CD14-positive monocyte (primary cell): ENCODE measurements at regions not wholly inside any gene's neighbourhood (a gene's known extent, or its start where the extent isn't known, plus 50 kb on each side); places are given as distances from the start of the nearest gene placed in this dataset.

Experiments
- DNase-seq, 3 donors: peaks; one replicate each; pipeline ENCODE4 v3.0.0-alpha.2; 2011 to 2022
- H2AFZ ChIP-seq: 2 replicates; pipeline ENCODE4 v1.6.0; 2012; ENCODE audit warnings: mild to moderate bottlenecking, low read depth, low read length, inconsistent platforms; ENCODE audit not compliant: insufficient read depth, poor library complexity, severe bottlenecking
- H3K27ac ChIP-seq, 2 donors: 1 replicate in 1 of 2; 2 replicates in 1 of 2; pipeline ENCODE4 v1.5.1; 2012 to 2013; ENCODE audit warnings: low read length in 2 of 2, control low read depth in 1 of 2, inconsistent platforms in 1 of 2, low read depth in 1 of 2, mild to moderate bottlenecking in 1 of 2
- H3K27me3 ChIP-seq, 2 donors: one replicate each; pipeline versions ENCODE4 v1.6.0 to v1.6.1; 2011 to 2013; ENCODE audit warnings: low read length in 2 of 2; ENCODE audit not compliant: control insufficient read depth in 2 of 2, insufficient read depth in 2 of 2
- H3K36me3 ChIP-seq, 2 donors: replicated peaks in 1 of 2; 1 replicate in 1 of 2; 2 replicates in 1 of 2; pipeline versions ENCODE4 v1.5.1 to v1.6.1; 2012 to 2013; ENCODE audit warnings: low read length in 2 of 2, control low read depth in 1 of 2, inconsistent platforms in 1 of 2, mild to moderate bottlenecking in 1 of 2; ENCODE audit not compliant: insufficient read depth in 2 of 2, control insufficient read depth in 1 of 2
- H3K4me1 ChIP-seq, 2 donors: 1 replicate in 1 of 2; 2 replicates in 1 of 2; pipeline versions ENCODE4 v1.5.1 to v1.6.1; 2012 to 2013; ENCODE audit warnings: low read length in 2 of 2, control low read depth in 1 of 2, inconsistent platforms in 1 of 2, mild to moderate bottlenecking in 1 of 2, moderate library complexity in 1 of 2; ENCODE audit not compliant: insufficient read depth in 2 of 2, control insufficient read depth in 1 of 2
- H3K4me2 ChIP-seq: replicated peaks from 2 replicates; pipeline ENCODE3; 2012; ENCODE audit warnings: low read length, moderate library complexity, mild to moderate bottlenecking; ENCODE audit not compliant: poor library complexity, severe bottlenecking; ENCODE audit errors: extremely low read depth
- H3K4me3 ChIP-seq, 3 experiments: fragments of 200-600 bp in 1 of 3; sonication (generic) in 1 of 3; replicated peaks in 1 of 3; 1 replicate in 2 of 3; 2 replicates in 1 of 3; pipeline ENCODE4 v1.5.1; 2011 to 2013; ENCODE audit warnings: low read length in 3 of 3, mild to moderate bottlenecking in 3 of 3, control low read depth in 2 of 3, low read depth in 2 of 3, inconsistent platforms in 1 of 3, moderate library complexity in 1 of 3
- H3K79me2 ChIP-seq: 2 replicates; pipeline ENCODE4 v1.6.0; 2012; ENCODE audit warnings: mild to moderate bottlenecking, control low read depth, inconsistent platforms, low read length, moderate library complexity; ENCODE audit not compliant: insufficient read depth
- H3K9ac ChIP-seq: 2 replicates; pipeline ENCODE4 v1.6.0; 2017; ENCODE audit warnings: low read length, mild to moderate bottlenecking; ENCODE audit not compliant: insufficient read depth, poor library complexity, severe bottlenecking
- H3K9me3 ChIP-seq, 2 donors: replicated peaks in 1 of 2; 1 replicate in 1 of 2; 2 replicates in 1 of 2; pipeline versions ENCODE4 v1.5.1 to v1.6.1; 2012 to 2013; ENCODE audit warnings: low read length in 2 of 2, control low read depth in 1 of 2; ENCODE audit not compliant: control insufficient read depth in 1 of 2, insufficient read depth in 1 of 2
- H4K20me1 ChIP-seq: 2 replicates; pipeline ENCODE4 v1.6.0; 2012; ENCODE audit warnings: mild to moderate bottlenecking, low read length, control low read depth, moderate library complexity; ENCODE audit not compliant: insufficient read depth
- H3K27ac Mint-ChIP-seq, 7 donors: one replicate each; pipeline ENCODE4 v1.8.0; 2020; ENCODE audit warnings: mild to moderate bottlenecking in 7 of 7, mixed read lengths in 7 of 7, moderate library complexity in 6 of 7, inconsistent platforms in 2 of 7
- H3K27me3 Mint-ChIP-seq, 3 donors: one replicate each; pipeline ENCODE4 v1.8.0; 2021 to 2022; ENCODE audit warnings: low read depth in 3 of 3, mild to moderate bottlenecking in 3 of 3, mixed read lengths in 3 of 3, moderate library complexity in 3 of 3, inconsistent platforms in 1 of 3
- H3K36me3 Mint-ChIP-seq, 2 donors: one replicate each; pipeline ENCODE4 v1.8.0; 2020; ENCODE audit warnings: mixed read lengths in 2 of 2, inconsistent platforms in 1 of 2, mild to moderate bottlenecking in 1 of 2
- H3K4me1 Mint-ChIP-seq: one replicate; pipeline ENCODE4 v1.8.0; 2020; ENCODE audit warnings: mild to moderate bottlenecking, mixed read lengths
- H3K4me3 Mint-ChIP-seq, 2 donors: one replicate each; pipeline ENCODE4 v1.8.0; 2020; ENCODE audit warnings: mild to moderate bottlenecking in 2 of 2, mixed read lengths in 2 of 2, moderate library complexity in 1 of 2
- H3K9me3 Mint-ChIP-seq, 7 donors: one replicate each; pipeline ENCODE4 v1.8.0; 2020 to 2022; ENCODE audit warnings: mixed read lengths in 7 of 7, mild to moderate bottlenecking in 6 of 7, moderate library complexity in 6 of 7, inconsistent platforms in 2 of 7
- CTCF ChIP-seq: fragments of 200-600 bp; IDR thresholded peaks from one replicate; pipeline ENCODE4 v1.8.0; 2022; ENCODE audit warnings: antibody characterized with exemption, mild to moderate bottlenecking
- WGBS: methylation state at CpG from one replicate; pipeline ENCODE4 v1.1.5; 2013; ENCODE audit warnings: missing lambda C conversion rate; ENCODE audit not compliant: insufficient coverage; 5-methylcytosine and 5-hydroxymethylcytosine counted together
- intact Hi-C, 2 donors: fragments of 100-400 bp; cut with micrococcal nuclease; formaldehyde crosslinking; loops; one replicate each; pipeline versions ENCODE4 v1.15.0 to v1.15.1; 2023

- Mint-ChIP-seq H3K4me1 (peaks cover 32% of the 10 kb centered on the region), H3K9me3 (peaks cover 8 to 20% (median 13%) of the 10 kb centered on the region in 7 donors), H3K4me3 (no peak overlapping the region), H3K27me3 (peaks cover 0 to 7% (median 0%) of the 10 kb centered on the region in 3 donors), H3K27ac (peak overlapping the region in 1 of 7 donors; percentile 6), H3K36me3 (peaks cover 0 to 6% of the 10 kb centered on the region in 2 donors)
- H3K27me3 ChIP-seq = no peaks in the 10 kb centered on the region
- intact Hi-C loops = no loop called here
- H3K4me3 ChIP-seq = no peak overlapping the region
- DNase-seq = peak in 1 of 3 donors; percentile 23
- TF ChIP-seq CTCF = no peak
- H3K27ac ChIP-seq = no peak overlapping the region
- no peaks in the 10 kb centered on the region for H3K79me2 ChIP-seq
- no peaks in the 10 kb centered on the region for H3K36me3 ChIP-seq
- H2AFZ ChIP-seq = no peak overlapping the region
- H4K20me1 ChIP-seq = no peaks in the 10 kb centered on the region
- no peak overlapping the region for H3K9ac ChIP-seq
- H3K4me2 ChIP-seq = no peak overlapping the region
- peaks cover 0 to 6% of the 10 kb centered on the region in 2 donors for H3K9me3 ChIP-seq
- H3K4me1 ChIP-seq = peaks cover 10 to 16% of the 10 kb centered on the region in 2 donors
- WGBS = 100% methylated on average over 1 of the region's 2 CpGs
Measured at GRCh38 chr3:87811953-87812352, 246.9 kb downstream of the CGGBP1 start.

- H3K4me1 Mint-ChIP-seq = peaks cover 43% of the 10 kb centered on the region
- intact Hi-C loops = no loop called here
- H2AFZ ChIP-seq = no peak overlapping the region
Measured at GRCh38 chr3:87810452-87811016, 248.3 kb downstream of the CGGBP1 start.

More at GRCh38 chr3:87810452-87811016, 248.3 kb downstream of the CGGBP1 start:
- Histone ChIP-seq H3K27ac (no peak overlapping the region), H3K27me3 (no peaks in the 10 kb centered on the region), H3K4me2 (no peak overlapping the region), H3K9ac (no peak overlapping the region), H3K4me1 (peaks cover 10 to 22% of the 10 kb centered on the region in 2 donors), H4K20me1 (no peaks in the 10 kb centered on the region), H3K9me3 (peaks cover 0 to 6% of the 10 kb centered on the region in 2 donors), H3K36me3 (no peaks in the 10 kb centered on the region), H3K79me2 (no peaks in the 10 kb centered on the region), H3K4me3 (no peak overlapping the region)
- no peak for DNase-seq
- Mint-ChIP-seq H3K9me3 (peaks cover 8 to 20% (median 13%) of the 10 kb centered on the region in 7 donors), H3K27ac (no peak overlapping the region), H3K36me3 (peaks cover 0 to 6% of the 10 kb centered on the region in 2 donors), H3K4me3 (no peak overlapping the region), H3K27me3 (peaks cover 0 to 7% (median 0%) of the 10 kb centered on the region in 3 donors)
- TF ChIP-seq CTCF = no peak
